ENCODE measurements at regions not wholly inside any gene's neighbourhood (a gene's known extent, or its start where the extent isn't known, plus 50 kb on each side); places are given as distances from the start of the nearest gene placed in this dataset.

GRCh38 chr13:57511603-57512002 lies 119.9 kb upstream of the PCDH17 start:
- no peak for TF ChIP-seq CTCF (IDR thresholded peaks at IDR 0.05 in 4 of 5, conservative IDR thresholded peaks at IDR 0.05 in 1 of 5)
- no peak for TF ChIP-seq POLR2A (IDR thresholded peaks at IDR 0.05)
